Hepatocyte (in vitro differentiated cells): ENCODE measurements at regions not wholly inside any gene's neighbourhood (a gene's known extent, or its start where the extent isn't known, plus 50 kb on each side); places are given as distances from the start of the nearest gene placed in this dataset.

Experiments
- DNase-seq: peaks from one replicate; pipeline ENCODE4 v3.0.0-alpha.2; 2016; ENCODE audit warnings: low spot score
- H2AFZ ChIP-seq: fragments of 200-600 bp; sonication (generic); 2 replicates; pipeline ENCODE4 v1.6.0; 2016; ENCODE audit warnings: antibody characterized with exemption, mild to moderate bottlenecking
- H3K27ac ChIP-seq: fragments of 200-600 bp; sonication (generic); 2 replicates; pipeline ENCODE4 v1.5.1; 2016; ENCODE audit warnings: mild to moderate bottlenecking
- H3K27me3 ChIP-seq: fragments of 200-600 bp; sonication (generic); 2 replicates; pipeline ENCODE4 v1.6.1; 2016
- H3K36me3 ChIP-seq: fragments of 200-600 bp; sonication (generic); replicated peaks from 2 replicates; pipeline ENCODE4 v1.5.1; 2016; ENCODE audit warnings: low read depth; ENCODE audit not compliant: insufficient read depth
- H3K4me1 ChIP-seq: fragments of 200-600 bp; sonication (generic); 2 replicates; pipeline ENCODE4 v1.5.1; 2016; ENCODE audit warnings: mild to moderate bottlenecking, moderate library complexity; ENCODE audit not compliant: insufficient read depth
- H3K4me2 ChIP-seq: fragments of 200-600 bp; sonication (generic); 2 replicates; pipeline ENCODE4 v1.6.0; 2016
- H3K4me3 ChIP-seq: fragments of 200-600 bp; sonication (generic); 2 replicates; pipeline ENCODE4 v1.5.1; 2016; ENCODE audit warnings: mild to moderate bottlenecking
- H3K79me2 ChIP-seq: fragments of 200-600 bp; sonication (generic); 2 replicates; pipeline ENCODE4 v1.6.0; 2017; ENCODE audit warnings: mild to moderate bottlenecking
- H3K9me2 ChIP-seq: fragments of 200-600 bp; sonication (generic); replicated peaks from 2 replicates; pipeline ENCODE4 v1.6.0; 2017; ENCODE audit warnings: mild to moderate bottlenecking; ENCODE audit not compliant: insufficient read depth
- H3K9me3 ChIP-seq: fragments of 200-600 bp; sonication (generic); 2 replicates; pipeline ENCODE4 v1.5.1; 2016; ENCODE audit warnings: low read depth, mild to moderate bottlenecking
- H4K20me1 ChIP-seq: fragments of 200-600 bp; sonication (generic); 2 replicates; pipeline ENCODE4 v1.6.0; 2016; ENCODE audit warnings: mild to moderate bottlenecking; ENCODE audit not compliant: insufficient read depth, poor library complexity, severe bottlenecking
- EZH2 ChIP-seq: fragments of 200-600 bp; sonication (generic); IDR thresholded peaks from 2 replicates; pipeline ENCODE4 v1.6.1; 2016; ENCODE audit warnings: antibody characterized with exemption, mild to moderate bottlenecking, borderline replicate concordance
- EZH2phosphoT487 ChIP-seq: fragments of 200-600 bp; sonication (generic); IDR thresholded peaks from one replicate; pipeline ENCODE4 v1.6.1; 2018; ENCODE audit warnings: antibody characterized with exemption, mild to moderate bottlenecking, low read depth, moderate library complexity; ENCODE audit not compliant: unreplicated experiment, severe bottlenecking
- WGBS: methylation state at CpG from one replicate; pipeline ENCODE4 v1.1.6; 2016; ENCODE audit warnings: low lambda C conversion rate; ENCODE audit errors: missing lambda C conversion rate; 5-methylcytosine and 5-hydroxymethylcytosine counted together
- TF ChIP-seq, protein P1 (sequence below): fragments of 200-600 bp; sonication (generic); IDR thresholded peaks from 2 replicates; pipeline ENCODE4 v1.5.1; 2016; ENCODE audit warnings: antibody characterized with exemption, mild to moderate bottlenecking; ENCODE audit not compliant: poor library complexity

GRCh38 chr20:17881741-17882064 is 86.9 kb downstream of the SNX5 start:
- no peaks in the 10 kb centered on the region for H3K36me3 ChIP-seq
- no peak overlapping the region for H3K4me3 ChIP-seq
- peaks cover 8% of the 10 kb centered on the region for H3K4me1 ChIP-seq
- 95% methylated on average over 1 of the region's 1 CpG for WGBS
- no peaks in the 10 kb centered on the region for H3K9me2 ChIP-seq
- DNase-seq, result no peak
- no peaks in the 10 kb centered on the region for H3K9me3 ChIP-seq
- H3K27me3 ChIP-seq, result no peaks in the 10 kb centered on the region
- no peak overlapping the region for H3K4me2 ChIP-seq
- H2AFZ ChIP-seq, result no peak overlapping the region
- TF ChIP-seq EZH2, result no peak
- no peaks in the 10 kb centered on the region for H3K79me2 ChIP-seq
- H4K20me1 ChIP-seq, result no peaks in the 10 kb centered on the region
- H3K27ac ChIP-seq, result no peak overlapping the region

GRCh38 chr20:17878912-17879602 is 89.5 kb downstream of the SNX5 start:
- no peaks in the 10 kb centered on the region for H3K27me3 ChIP-seq

GRCh38 chr20:17878069-17878911 is 90.3 kb downstream of the SNX5 start:
- Histone ChIP-seq H3K4me1 (peaks cover 41% of the 10 kb centered on the region), H3K9me3 (no peaks in the 10 kb centered on the region), H3K36me3 (no peaks in the 10 kb centered on the region), H3K4me2 (no peak overlapping the region), H3K9me2 (no peaks in the 10 kb centered on the region), H4K20me1 (no peaks in the 10 kb centered on the region), H2AFZ (no peak overlapping the region), H3K27me3 (no peaks in the 10 kb centered on the region), H3K79me2 (no peaks in the 10 kb centered on the region), H3K27ac (peak overlapping the region; percentile 93), H3K4me3 (no peak overlapping the region)
- 92% methylated on average over 18 of the region's 18 CpGs for WGBS
- TF ChIP-seq EZH2phosphoT487, result no peak
- TF ChIP-seq, protein P1, sequence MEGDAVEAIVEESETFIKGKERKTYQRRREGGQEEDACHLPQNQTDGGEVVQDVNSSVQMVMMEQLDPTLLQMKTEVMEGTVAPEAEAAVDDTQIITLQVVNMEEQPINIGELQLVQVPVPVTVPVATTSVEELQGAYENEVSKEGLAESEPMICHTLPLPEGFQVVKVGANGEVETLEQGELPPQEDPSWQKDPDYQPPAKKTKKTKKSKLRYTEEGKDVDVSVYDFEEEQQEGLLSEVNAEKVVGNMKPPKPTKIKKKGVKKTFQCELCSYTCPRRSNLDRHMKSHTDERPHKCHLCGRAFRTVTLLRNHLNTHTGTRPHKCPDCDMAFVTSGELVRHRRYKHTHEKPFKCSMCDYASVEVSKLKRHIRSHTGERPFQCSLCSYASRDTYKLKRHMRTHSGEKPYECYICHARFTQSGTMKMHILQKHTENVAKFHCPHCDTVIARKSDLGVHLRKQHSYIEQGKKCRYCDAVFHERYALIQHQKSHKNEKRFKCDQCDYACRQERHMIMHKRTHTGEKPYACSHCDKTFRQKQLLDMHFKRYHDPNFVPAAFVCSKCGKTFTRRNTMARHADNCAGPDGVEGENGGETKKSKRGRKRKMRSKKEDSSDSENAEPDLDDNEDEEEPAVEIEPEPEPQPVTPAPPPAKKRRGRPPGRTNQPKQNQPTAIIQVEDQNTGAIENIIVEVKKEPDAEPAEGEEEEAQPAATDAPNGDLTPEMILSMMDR, result no peak
- TF ChIP-seq EZH2, result no peak
- DNase-seq, result no peak

More at GRCh38 chr20:17878912-17879602, 89.5 kb downstream of the SNX5 start:
- Histone ChIP-seq H3K4me2 (no peak overlapping the region), H3K79me2 (no peaks in the 10 kb centered on the region), H3K9me2 (no peaks in the 10 kb centered on the region), H3K36me3 (no peaks in the 10 kb centered on the region), H4K20me1 (no peaks in the 10 kb centered on the region), H3K4me1 (peaks cover 34% of the 10 kb centered on the region), H3K27ac (no peak overlapping the region), H2AFZ (no peak overlapping the region), H3K4me3 (no peak overlapping the region), H3K9me3 (no peaks in the 10 kb centered on the region)
- DNase-seq, result no peak
- TF ChIP-seq EZH2 (no peak), EZH2phosphoT487 (no peak)
- TF ChIP-seq, protein P1, result no peak
- WGBS, result 87% methylated on average over 6 of the region's 6 CpGs

- H3K4me3 ChIP-seq, result no peak overlapping the region
- TF ChIP-seq, protein P1, result peak; percentile 13
- TF ChIP-seq EZH2, result no peak
- TF ChIP-seq EZH2phosphoT487, result no peak
- no peaks in the 10 kb centered on the region for H3K79me2 ChIP-seq
- no peaks in the 10 kb centered on the region for H3K9me3 ChIP-seq
- no peaks in the 10 kb centered on the region for H4K20me1 ChIP-seq
- peaks cover 43% of the 10 kb centered on the region for H3K4me1 ChIP-seq
- no peaks in the 10 kb centered on the region for H3K9me2 ChIP-seq
- H3K36me3 ChIP-seq, result no peaks in the 10 kb centered on the region
- peak overlapping the region; percentile 93 for H3K27ac ChIP-seq
- 41% methylated on average over 10 of the region's 10 CpGs for whole genome bisulfite sequencing
- H2AFZ ChIP-seq, result peak overlapping the region; percentile 65
- H3K27me3 ChIP-seq, result no peaks in the 10 kb centered on the region
- peak; percentile 66 for DNase-seq
- peak overlapping the region; percentile 65 for H3K4me2 ChIP-seq
Observed at GRCh38 chr20:17875981-17876385, 92.6 kb downstream of the SNX5 start.
